ENCODE measurements at regions not wholly inside any gene's neighbourhood (a gene's known extent, or its start where the extent isn't known, plus 50 kb on each side); places are given as distances from the start of the nearest gene placed in this dataset.
"Not testable (repeated sequence)": the region's sequence is repeated elsewhere in the genome, so short reads cannot be mapped to it uniquely, and the experiment has no call there.

- FAIRE-seq = no peak
- H3K27me3 ChIP-seq (ENCODE audit: control insufficient read depth, insufficient read depth, low read length) = no peaks in the 10 kb centered on the region
- no peaks in the 10 kb centered on the region for H3K36me3 ChIP-seq (ENCODE audit: control insufficient read depth, insufficient read depth, low read length)
- no peak overlapping the region for H3K4me3 ChIP-seq (ENCODE audit: low read depth, low read length)
- no peak for TF ChIP-seq CTCF (IDR thresholded peaks at IDR 0.05; ENCODE audit: insufficient read depth, low read length, severe bottlenecking)
- DNase-seq (ENCODE audit: low read depth) = no peak
Observed at GRCh38 chr3:115402651-115403050, 220.7 kb upstream of the GAP43 start.

GRCh38 chr3:115403786-115404185 lies 219.5 kb upstream of the GAP43 start:
- Histone ChIP-seq H3K27me3 (ENCODE audit: control insufficient read depth, insufficient read depth, low read length) (no peaks in the 10 kb centered on the region), H3K4me3 (ENCODE audit: low read depth, low read length) (no peak overlapping the region), H3K36me3 (ENCODE audit: control insufficient read depth, insufficient read depth, low read length) (no peaks in the 10 kb centered on the region)
- DNase-seq (ENCODE audit: low read depth) (no peak), FAIRE-seq (peak; percentile 94)
- TF ChIP-seq CTCF (IDR thresholded peaks at IDR 0.05; ENCODE audit: insufficient read depth, low read length, severe bottlenecking) = no peak

GRCh38 chr3:115409596-115409995 lies 213.7 kb upstream of the GAP43 start:
- DNase-seq (ENCODE audit: low read depth) (no peak), FAIRE-seq (no peak)
- no peak overlapping the region for H3K4me3 ChIP-seq (ENCODE audit: low read depth, low read length)
- TF ChIP-seq CTCF (IDR thresholded peaks at IDR 0.05; ENCODE audit: insufficient read depth, low read length, severe bottlenecking) = no peak
- no peaks in the 10 kb centered on the region for H3K36me3 ChIP-seq (ENCODE audit: control insufficient read depth, insufficient read depth, low read length)
- H3K27me3 ChIP-seq (ENCODE audit: control insufficient read depth, insufficient read depth, low read length) = no peaks in the 10 kb centered on the region

- H3K36me3 ChIP-seq (ENCODE audit: control insufficient read depth, insufficient read depth, low read length); H3K4me3 ChIP-seq (ENCODE audit: low read depth, low read length); H3K27me3 ChIP-seq (ENCODE audit: control insufficient read depth, insufficient read depth, low read length); DNase-seq (ENCODE audit: low read depth); FAIRE-seq: not testable (repeated sequence)
Observed at GRCh38 chr3:115414610-115415009, 208.7 kb upstream of the GAP43 start.

- Histone ChIP-seq H3K36me3 (ENCODE audit: control insufficient read depth, insufficient read depth, low read length) (no peaks in the 10 kb centered on the region), H3K27me3 (ENCODE audit: control insufficient read depth, insufficient read depth, low read length) (no peaks in the 10 kb centered on the region), H3K4me3 (ENCODE audit: low read depth, low read length) (no peak overlapping the region)
- no peak for FAIRE-seq
- no peak for DNase-seq (ENCODE audit: low read depth)
- TF ChIP-seq CTCF (IDR thresholded peaks at IDR 0.05; ENCODE audit: insufficient read depth, low read length, severe bottlenecking) = no peak
Observed at GRCh38 chr3:115415246-115415996, 207.9 kb upstream of the GAP43 start.

GRCh38 chr3:115418583-115418982 lies 204.7 kb upstream of the GAP43 start:
- Histone ChIP-seq H3K36me3 (ENCODE audit: control insufficient read depth, insufficient read depth, low read length) (no peaks in the 10 kb centered on the region), H3K27me3 (ENCODE audit: control insufficient read depth, insufficient read depth, low read length) (no peaks in the 10 kb centered on the region), H3K4me3 (ENCODE audit: low read depth, low read length) (no peak overlapping the region)
- TF ChIP-seq CTCF (IDR thresholded peaks at IDR 0.05; ENCODE audit: insufficient read depth, low read length, severe bottlenecking) = no peak
- no peak for DNase-seq (ENCODE audit: low read depth)
- FAIRE-seq = no peak

All from bronchial epithelial cell (primary cell).